ENCODE measurements at regions not wholly inside any gene's neighbourhood (a gene's known extent, or its start where the extent isn't known, plus 50 kb on each side); places are given as distances from the start of the nearest gene placed in this dataset.
"Not testable (repeated sequence)": the region's sequence is repeated elsewhere in the genome, so short reads cannot be mapped to it uniquely, and the experiment has no call there.

DNA sequence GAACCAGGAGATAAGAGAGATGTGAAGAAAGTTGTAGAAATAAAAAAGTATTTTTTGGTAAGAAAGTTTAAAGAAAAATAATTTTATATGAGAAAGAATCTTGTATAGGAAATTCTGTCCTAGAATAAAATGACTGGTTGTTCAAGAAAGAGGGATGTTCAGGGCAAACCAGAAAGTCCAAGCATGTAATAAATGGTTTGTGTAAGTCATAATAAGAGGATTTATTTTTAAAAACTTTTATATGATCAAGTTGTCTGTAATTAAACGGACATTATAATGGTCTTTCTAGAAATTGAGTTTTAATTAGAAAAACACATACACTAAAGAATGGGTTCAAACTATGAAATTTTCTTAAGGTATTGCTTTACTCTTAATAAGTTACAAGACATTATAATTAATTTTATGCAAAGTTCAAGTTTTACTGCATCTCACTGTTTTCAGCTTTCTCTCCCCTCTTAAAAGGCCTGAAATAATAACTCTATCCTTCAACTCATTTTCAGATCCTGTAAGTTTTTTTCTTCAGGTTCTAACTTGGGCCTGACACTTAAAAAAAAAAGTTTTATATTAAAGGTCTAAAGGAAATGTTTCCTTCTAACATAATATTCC is 56.1 kb upstream of the ZNF300 start:
- Histone ChIP-seq H2AFZ (ENCODE audit: low read length) (no peak overlapping the region), H4K20me1 (ENCODE audit: control insufficient read depth, extremely low read depth, insufficient read depth, low read length) (no peaks in the 10 kb centered on the region), H3K9ac (ENCODE audit: insufficient read depth, low read length) (no peak overlapping the region), H3K79me2 (ENCODE audit: control insufficient read depth, insufficient read depth, low read length) (no peaks in the 10 kb centered on the region), H3K4me2 (ENCODE audit: extremely low read depth, insufficient read depth, low read length) (no peak overlapping the region), H3K36me3 (ENCODE audit: control insufficient read depth, insufficient read depth, low read length) (no peaks in the 10 kb centered on the region), H3K27ac (ENCODE audit: insufficient read depth, low read length) (no peak overlapping the region), H3K27me3 (ENCODE audit: control insufficient read depth, insufficient read depth, low read length) (no peaks in the 10 kb centered on the region), H3K4me3 (replicated peaks in 1 of 4; ENCODE audit: control extremely low read depth in 1 of 4, insufficient read depth in 1 of 4, low read depth in 3 of 4, low read length in 4 of 4) (no peak overlapping the region), H3K4me1 (ENCODE audit: control insufficient read depth, extremely low read depth, insufficient read depth, low read length) (no peaks in the 10 kb centered on the region), H3K9me3 (ENCODE audit: control insufficient read depth, insufficient read depth, low read depth, low read length) (no peaks in the 10 kb centered on the region)
- DNase-seq (ENCODE audit: low read depth in 2 of 2) = peak in 1 of 2 donors; percentile 2
- no peak for TF ChIP-seq EZH2 (IDR thresholded peaks at IDR 0.05; ENCODE audit: low read length, missing control alignments)
- TF ChIP-seq, protein P1, sequence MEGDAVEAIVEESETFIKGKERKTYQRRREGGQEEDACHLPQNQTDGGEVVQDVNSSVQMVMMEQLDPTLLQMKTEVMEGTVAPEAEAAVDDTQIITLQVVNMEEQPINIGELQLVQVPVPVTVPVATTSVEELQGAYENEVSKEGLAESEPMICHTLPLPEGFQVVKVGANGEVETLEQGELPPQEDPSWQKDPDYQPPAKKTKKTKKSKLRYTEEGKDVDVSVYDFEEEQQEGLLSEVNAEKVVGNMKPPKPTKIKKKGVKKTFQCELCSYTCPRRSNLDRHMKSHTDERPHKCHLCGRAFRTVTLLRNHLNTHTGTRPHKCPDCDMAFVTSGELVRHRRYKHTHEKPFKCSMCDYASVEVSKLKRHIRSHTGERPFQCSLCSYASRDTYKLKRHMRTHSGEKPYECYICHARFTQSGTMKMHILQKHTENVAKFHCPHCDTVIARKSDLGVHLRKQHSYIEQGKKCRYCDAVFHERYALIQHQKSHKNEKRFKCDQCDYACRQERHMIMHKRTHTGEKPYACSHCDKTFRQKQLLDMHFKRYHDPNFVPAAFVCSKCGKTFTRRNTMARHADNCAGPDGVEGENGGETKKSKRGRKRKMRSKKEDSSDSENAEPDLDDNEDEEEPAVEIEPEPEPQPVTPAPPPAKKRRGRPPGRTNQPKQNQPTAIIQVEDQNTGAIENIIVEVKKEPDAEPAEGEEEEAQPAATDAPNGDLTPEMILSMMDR (conservative IDR thresholded peaks at IDR 0.05 in 1 of 2, IDR thresholded peaks at IDR 0.05 in 1 of 2; ENCODE audit: low read depth in 1 of 2, low read length in 2 of 2) = no peak

DNA sequence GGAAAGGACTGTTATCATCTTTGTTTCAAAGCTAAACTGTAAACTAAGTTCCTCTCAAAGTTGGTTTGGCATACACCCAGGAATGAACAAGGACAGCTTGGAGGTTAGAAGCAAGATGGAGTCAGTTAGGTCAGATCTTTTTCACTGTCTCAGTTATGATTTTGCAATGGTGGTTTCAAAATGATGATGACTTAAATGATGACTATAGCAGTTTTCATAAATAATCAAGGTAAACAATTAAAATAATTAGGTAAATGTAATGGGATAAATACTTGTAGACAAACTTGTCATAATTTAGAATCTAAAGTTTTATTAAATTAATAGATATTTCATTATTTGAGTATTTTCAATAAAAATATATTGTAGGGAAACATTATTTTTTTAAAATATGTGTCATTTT is 55.5 kb upstream of the ZNF300 start:
- H3K9ac ChIP-seq (ENCODE audit: insufficient read depth, low read length); H4K20me1 ChIP-seq (ENCODE audit: control insufficient read depth, extremely low read depth, insufficient read depth, low read length); DNase-seq (ENCODE audit: low read depth in 2 of 2); H3K79me2 ChIP-seq (ENCODE audit: control insufficient read depth, insufficient read depth, low read length); H3K9me3 ChIP-seq (ENCODE audit: control insufficient read depth, insufficient read depth, low read depth, low read length); H3K27ac ChIP-seq (ENCODE audit: insufficient read depth, low read length); H2AFZ ChIP-seq (ENCODE audit: low read length); H3K4me2 ChIP-seq (ENCODE audit: extremely low read depth, insufficient read depth, low read length); H3K4me1 ChIP-seq (ENCODE audit: control insufficient read depth, extremely low read depth, insufficient read depth, low read length); H3K36me3 ChIP-seq (ENCODE audit: control insufficient read depth, insufficient read depth, low read length); H3K27me3 ChIP-seq (ENCODE audit: control insufficient read depth, insufficient read depth, low read length); H3K4me3 ChIP-seq (replicated peaks in 1 of 4; ENCODE audit: control extremely low read depth in 1 of 4, insufficient read depth in 1 of 4, low read depth in 3 of 4, low read length in 4 of 4): not testable (repeated sequence)
